Breast epithelium (tissue), 3 donors: ENCODE measurements at regions not wholly inside any gene's neighbourhood (a gene's known extent, or its start where the extent isn't known, plus 50 kb on each side); places are given as distances from the start of the nearest gene placed in this dataset.

ENCODE experiments used
- POLR2A ChIP-seq: fragments of 450-650 bp; IDR thresholded peaks from one replicate; pipeline ENCODE4 v1.6.1; 2016; ENCODE audit warnings: antibody characterized with exemption, mild to moderate bottlenecking, moderate library complexity
- TF ChIP-seq, protein P1 (sequence below), 3 donors: fragments of 450-650 bp; IDR thresholded peaks; one replicate each; pipeline ENCODE4 v1.5.1; 2016 to 2017; ENCODE audit warnings: antibody characterized with exemption in 3 of 3, mild to moderate bottlenecking in 3 of 3, moderate library complexity in 3 of 3

DNA sequence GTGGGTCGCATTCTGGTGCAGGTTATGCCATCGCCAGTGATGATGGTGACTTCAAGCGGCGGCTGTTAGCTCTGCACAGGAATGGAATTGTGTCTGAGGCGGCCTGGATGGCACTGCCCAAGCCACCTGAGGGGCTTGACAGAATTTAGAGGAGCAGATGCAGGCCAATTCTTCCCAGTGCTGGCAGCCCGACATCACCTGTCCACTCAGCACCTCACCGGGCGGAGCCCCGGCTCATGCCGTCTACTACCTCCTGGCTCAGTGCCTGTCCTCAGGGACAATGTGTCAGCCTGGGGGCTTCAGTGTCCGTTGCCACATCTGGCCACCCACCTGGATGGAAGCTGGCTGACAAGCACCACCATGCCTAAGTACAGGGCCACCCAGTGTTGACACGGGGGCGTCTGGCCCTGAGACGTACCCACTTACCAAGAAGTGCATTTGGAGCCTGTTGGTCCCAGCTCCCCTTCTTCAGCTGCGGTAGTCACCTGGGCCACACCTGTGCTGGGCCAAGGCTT is 420.5 kb upstream of the MKI67 start:
- TF ChIP-seq, protein P1, sequence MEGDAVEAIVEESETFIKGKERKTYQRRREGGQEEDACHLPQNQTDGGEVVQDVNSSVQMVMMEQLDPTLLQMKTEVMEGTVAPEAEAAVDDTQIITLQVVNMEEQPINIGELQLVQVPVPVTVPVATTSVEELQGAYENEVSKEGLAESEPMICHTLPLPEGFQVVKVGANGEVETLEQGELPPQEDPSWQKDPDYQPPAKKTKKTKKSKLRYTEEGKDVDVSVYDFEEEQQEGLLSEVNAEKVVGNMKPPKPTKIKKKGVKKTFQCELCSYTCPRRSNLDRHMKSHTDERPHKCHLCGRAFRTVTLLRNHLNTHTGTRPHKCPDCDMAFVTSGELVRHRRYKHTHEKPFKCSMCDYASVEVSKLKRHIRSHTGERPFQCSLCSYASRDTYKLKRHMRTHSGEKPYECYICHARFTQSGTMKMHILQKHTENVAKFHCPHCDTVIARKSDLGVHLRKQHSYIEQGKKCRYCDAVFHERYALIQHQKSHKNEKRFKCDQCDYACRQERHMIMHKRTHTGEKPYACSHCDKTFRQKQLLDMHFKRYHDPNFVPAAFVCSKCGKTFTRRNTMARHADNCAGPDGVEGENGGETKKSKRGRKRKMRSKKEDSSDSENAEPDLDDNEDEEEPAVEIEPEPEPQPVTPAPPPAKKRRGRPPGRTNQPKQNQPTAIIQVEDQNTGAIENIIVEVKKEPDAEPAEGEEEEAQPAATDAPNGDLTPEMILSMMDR (IDR thresholded peaks at IDR 0.05): no peak
- no peak for TF ChIP-seq POLR2A
